ENCODE measurements at regions not wholly inside any gene's neighbourhood (a gene's known extent, or its start where the extent isn't known, plus 50 kb on each side); places are given as distances from the start of the nearest gene placed in this dataset.

DNA sequence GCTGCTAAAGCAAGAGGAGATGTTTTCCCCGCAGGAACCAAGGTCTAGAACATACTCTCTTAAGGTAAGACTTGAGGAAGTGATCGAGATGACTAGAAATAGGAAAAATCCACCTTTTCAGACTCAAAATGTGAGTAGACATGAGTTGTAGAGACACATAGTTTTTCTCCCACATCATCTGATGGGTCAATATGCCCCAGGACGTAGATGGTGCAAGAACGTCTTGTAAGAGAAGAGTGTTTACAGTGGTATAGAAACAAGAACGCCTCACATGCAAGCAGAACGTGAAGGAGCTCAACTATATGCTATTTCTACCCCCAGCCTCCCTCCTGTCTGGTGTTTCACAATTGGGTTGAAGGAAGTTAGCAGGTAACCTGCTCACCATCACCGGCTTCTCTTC, 144.0 kb upstream of the BACE2 start:
- TF ChIP-seq, protein P1, sequence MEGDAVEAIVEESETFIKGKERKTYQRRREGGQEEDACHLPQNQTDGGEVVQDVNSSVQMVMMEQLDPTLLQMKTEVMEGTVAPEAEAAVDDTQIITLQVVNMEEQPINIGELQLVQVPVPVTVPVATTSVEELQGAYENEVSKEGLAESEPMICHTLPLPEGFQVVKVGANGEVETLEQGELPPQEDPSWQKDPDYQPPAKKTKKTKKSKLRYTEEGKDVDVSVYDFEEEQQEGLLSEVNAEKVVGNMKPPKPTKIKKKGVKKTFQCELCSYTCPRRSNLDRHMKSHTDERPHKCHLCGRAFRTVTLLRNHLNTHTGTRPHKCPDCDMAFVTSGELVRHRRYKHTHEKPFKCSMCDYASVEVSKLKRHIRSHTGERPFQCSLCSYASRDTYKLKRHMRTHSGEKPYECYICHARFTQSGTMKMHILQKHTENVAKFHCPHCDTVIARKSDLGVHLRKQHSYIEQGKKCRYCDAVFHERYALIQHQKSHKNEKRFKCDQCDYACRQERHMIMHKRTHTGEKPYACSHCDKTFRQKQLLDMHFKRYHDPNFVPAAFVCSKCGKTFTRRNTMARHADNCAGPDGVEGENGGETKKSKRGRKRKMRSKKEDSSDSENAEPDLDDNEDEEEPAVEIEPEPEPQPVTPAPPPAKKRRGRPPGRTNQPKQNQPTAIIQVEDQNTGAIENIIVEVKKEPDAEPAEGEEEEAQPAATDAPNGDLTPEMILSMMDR (IDR thresholded peaks at IDR 0.05): no peak
- no peak for TF ChIP-seq EZH2 (IDR thresholded peaks at IDR 0.05; ENCODE audit: borderline replicate concordance, insufficient read depth, low read depth, low read length, poor library complexity, severe bottlenecking)
